Testis (tissue), 2 donors: ENCODE measurements at regions not wholly inside any gene's neighbourhood (a gene's known extent, or its start where the extent isn't known, plus 50 kb on each side); places are given as distances from the start of the nearest gene placed in this dataset.

Experiments
- DNase-seq: peaks from one replicate; pipeline ENCODE4 v3.0.0-alpha.2; 2019
- H3K27ac ChIP-seq, 2 donors: fragments of 200-600 bp; sonication (generic); one replicate each; pipeline ENCODE4 v1.5.1; 2019
- H3K27me3 ChIP-seq: fragments of 200-600 bp; sonication (generic); one replicate; pipeline ENCODE4 v1.5.1; 2019
- H3K36me3 ChIP-seq: fragments of 200-600 bp; sonication (generic); one replicate; pipeline ENCODE4 v1.5.1; 2017; ENCODE audit warnings: low read depth; ENCODE audit errors: missing control alignments
- H3K4me1 ChIP-seq: fragments of 200-600 bp; sonication (generic); one replicate; pipeline ENCODE4 v1.5.1; 2019
- H3K4me3 ChIP-seq, 2 donors: fragments of 200-600 bp; sonication (generic); one replicate each; pipeline ENCODE4 v1.5.1; 2017 to 2019
- H3K9me3 ChIP-seq: fragments of 200-600 bp; sonication (generic); one replicate; pipeline ENCODE4 v1.5.1; 2017
- CTCF ChIP-seq, 3 experiments: fragments of 450-650 bp in 2 of 3; fragments of 200-600 bp in 1 of 3; sonication (generic) in 1 of 3; IDR thresholded peaks; one replicate each; pipeline ENCODE4 v1.5.1; 2016 to 2019; ENCODE audit warnings: antibody characterized with exemption in 3 of 3, mild to moderate bottlenecking in 2 of 3, moderate library complexity in 1 of 3
- POLR2A ChIP-seq: fragments of 450-650 bp; IDR thresholded peaks from one replicate; pipeline ENCODE4 v1.6.1; 2017; ENCODE audit warnings: antibody characterized with exemption, mild to moderate bottlenecking, moderate library complexity
- WGBS, 2 donors: methylation state at CpG; one replicate each; pipeline ENCODE4 v1.1.5; 2018; 5-methylcytosine and 5-hydroxymethylcytosine counted together
- intact Hi-C: fragments of 100-400 bp; cut with DNase I; formaldehyde crosslinking; loops from one replicate; pipeline ENCODE4 v1.15.1; 2023; ENCODE audit warnings: low total_unique reads

GRCh38 chr20:61133611-61134010 is 118.5 kb upstream of the CDH4 start:
- no peaks in the 10 kb centered on the region for H3K36me3 ChIP-seq
- no peaks in the 10 kb centered on the region for H3K27me3 ChIP-seq
- TF ChIP-seq POLR2A = no peak
- 87 to 90% methylated on average over 6 of the region's 6 CpGs for WGBS, 2 donors
- no peak overlapping the region for H3K27ac ChIP-seq
- intact Hi-C loops = no loop called here
- no peaks in the 10 kb centered on the region for H3K9me3 ChIP-seq
- no peak overlapping the region for H3K4me3 ChIP-seq
- DNase-seq = no peak
- no peaks in the 10 kb centered on the region for H3K4me1 ChIP-seq

GRCh38 chr20:61134296-61135030 is 117.6 kb upstream of the CDH4 start:
- Histone ChIP-seq H3K27me3 (no peaks in the 10 kb centered on the region), H3K9me3 (no peaks in the 10 kb centered on the region), H3K27ac (no peak overlapping the region), H3K4me1 (no peaks in the 10 kb centered on the region), H3K36me3 (no peaks in the 10 kb centered on the region), H3K4me3 (no peak overlapping the region)
- TF ChIP-seq CTCF (IDR thresholded peaks at IDR 0.05) (no peak), POLR2A (no peak)
- WGBS, 2 donors = 48 to 69% methylated on average over 9 of the region's 9 CpGs
- intact Hi-C loops = no loop called here
- DNase-seq = no peak

GRCh38 chr20:61135266-61135665 is 116.8 kb upstream of the CDH4 start:
- H3K36me3 ChIP-seq = no peaks in the 10 kb centered on the region
- no peaks in the 10 kb centered on the region for H3K4me1 ChIP-seq
- 59 to 67% methylated on average over 11 of the region's 11 CpGs for whole genome bisulfite sequencing, 2 donors
- no peaks in the 10 kb centered on the region for H3K9me3 ChIP-seq
- H3K27me3 ChIP-seq = no peaks in the 10 kb centered on the region
- no peak for TF ChIP-seq CTCF (IDR thresholded peaks at IDR 0.05)
- TF ChIP-seq POLR2A = no peak
- no peak overlapping the region for H3K4me3 ChIP-seq
- DNase-seq = no peak
- H3K27ac ChIP-seq = no peak overlapping the region
- intact Hi-C loops = no loop called here

- H3K27me3 ChIP-seq = no peaks in the 10 kb centered on the region
- H3K36me3 ChIP-seq = no peaks in the 10 kb centered on the region
- no peaks in the 10 kb centered on the region for H3K9me3 ChIP-seq
- H3K4me3 ChIP-seq = no peak overlapping the region
- TF ChIP-seq POLR2A (no peak), CTCF (IDR thresholded peaks at IDR 0.05) (no peak)
- no peaks in the 10 kb centered on the region for H3K4me1 ChIP-seq
- intact Hi-C loops = no loop called here
- 19 to 24% methylated on average over 7 to 15 of the region's 15 CpGs for WGBS, 2 donors
- no peak overlapping the region for H3K27ac ChIP-seq
- no peak for DNase-seq
Observed at GRCh38 chr20:61135968-61136367, 116.1 kb upstream of the CDH4 start.

- no peak for DNase-seq
- Histone ChIP-seq H3K9me3 (no peaks in the 10 kb centered on the region), H3K4me3 (no peak overlapping the region), H3K4me1 (no peaks in the 10 kb centered on the region), H3K27ac (no peak overlapping the region), H3K36me3 (no peaks in the 10 kb centered on the region), H3K27me3 (no peaks in the 10 kb centered on the region)
- 76 to 77% methylated on average over 5 of the region's 5 CpGs for WGBS, 2 donors
- no peak for TF ChIP-seq POLR2A
- no peak for TF ChIP-seq CTCF (IDR thresholded peaks at IDR 0.05)
- intact Hi-C loops = no loop called here
Observed at GRCh38 chr20:61138566-61138965, 113.5 kb upstream of the CDH4 start.
